ENCODE measurements at regions not wholly inside any gene's neighbourhood (a gene's known extent, or its start where the extent isn't known, plus 50 kb on each side); places are given as distances from the start of the nearest gene placed in this dataset.
A peak's percentile ranks its signal among the peaks of the same experiment; 100 is the strongest.
"Not testable (repeated sequence)": the region's sequence is repeated elsewhere in the genome, so short reads cannot be mapped to it uniquely, and the experiment has no call there.

DNA sequence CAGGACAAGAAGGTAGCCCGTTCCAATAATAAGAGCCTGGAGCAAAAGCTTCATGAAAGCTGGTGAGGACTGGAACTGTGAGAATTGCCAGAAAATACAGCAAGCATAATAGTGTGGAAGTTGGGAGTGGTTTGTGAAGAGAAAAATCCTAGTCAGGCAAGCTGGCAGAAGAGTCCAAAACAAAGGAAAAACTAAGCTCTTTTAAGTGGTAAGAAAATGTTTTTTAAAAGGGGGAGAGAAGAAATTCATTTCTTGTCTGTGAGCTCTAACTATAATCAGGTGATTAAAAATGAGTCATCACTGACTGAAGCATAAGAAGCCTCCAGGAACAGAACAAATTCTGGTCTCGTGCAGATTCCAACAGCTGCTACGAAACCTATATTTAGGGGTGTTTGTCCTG, 102.6 kb downstream of the CAAP1 start:
- no peaks in the 10 kb centered on the region for H3K4me1 ChIP-seq (ENCODE audit: low read depth)
- no peaks in the 10 kb centered on the region for H3K27me3 ChIP-seq
- H3K4me3 ChIP-seq = no peak overlapping the region
- TF ChIP-seq, protein P1, sequence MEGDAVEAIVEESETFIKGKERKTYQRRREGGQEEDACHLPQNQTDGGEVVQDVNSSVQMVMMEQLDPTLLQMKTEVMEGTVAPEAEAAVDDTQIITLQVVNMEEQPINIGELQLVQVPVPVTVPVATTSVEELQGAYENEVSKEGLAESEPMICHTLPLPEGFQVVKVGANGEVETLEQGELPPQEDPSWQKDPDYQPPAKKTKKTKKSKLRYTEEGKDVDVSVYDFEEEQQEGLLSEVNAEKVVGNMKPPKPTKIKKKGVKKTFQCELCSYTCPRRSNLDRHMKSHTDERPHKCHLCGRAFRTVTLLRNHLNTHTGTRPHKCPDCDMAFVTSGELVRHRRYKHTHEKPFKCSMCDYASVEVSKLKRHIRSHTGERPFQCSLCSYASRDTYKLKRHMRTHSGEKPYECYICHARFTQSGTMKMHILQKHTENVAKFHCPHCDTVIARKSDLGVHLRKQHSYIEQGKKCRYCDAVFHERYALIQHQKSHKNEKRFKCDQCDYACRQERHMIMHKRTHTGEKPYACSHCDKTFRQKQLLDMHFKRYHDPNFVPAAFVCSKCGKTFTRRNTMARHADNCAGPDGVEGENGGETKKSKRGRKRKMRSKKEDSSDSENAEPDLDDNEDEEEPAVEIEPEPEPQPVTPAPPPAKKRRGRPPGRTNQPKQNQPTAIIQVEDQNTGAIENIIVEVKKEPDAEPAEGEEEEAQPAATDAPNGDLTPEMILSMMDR (IDR thresholded peaks at IDR 0.05; ENCODE audit: low read depth, low read length) = no peak
- no peaks in the 10 kb centered on the region for H3K36me3 ChIP-seq
- H3K9me3 ChIP-seq (ENCODE audit: low read depth) = no peaks in the 10 kb centered on the region
- H3K27ac ChIP-seq = no peak overlapping the region
- DNase-seq (ENCODE audit: low read depth in 1 of 2, low spot score in 1 of 2) = peak in 1 of 2 donors; percentile 1

DNA sequence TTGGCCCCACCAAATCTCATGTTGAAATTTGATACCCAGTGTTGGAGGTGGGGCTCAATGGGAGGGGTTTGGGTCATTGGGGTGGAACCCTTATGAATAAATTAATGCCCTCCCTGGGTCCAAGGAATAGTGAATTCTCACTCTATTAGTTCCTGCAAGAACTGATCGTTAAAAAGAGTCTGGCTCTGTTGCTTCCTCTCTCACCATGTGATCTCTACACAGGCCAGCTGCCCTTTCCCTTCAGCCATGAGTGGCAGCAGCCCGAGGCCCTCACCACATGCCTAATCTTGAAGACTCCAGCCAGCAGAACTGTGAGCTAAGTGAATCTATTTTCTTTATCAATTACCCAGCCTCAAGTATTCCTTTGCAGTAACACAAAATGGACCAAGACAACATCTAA, 106.0 kb downstream of the CAAP1 start:
- H3K4me3 ChIP-seq = no peak overlapping the region
- no peaks in the 10 kb centered on the region for H3K9me3 ChIP-seq (ENCODE audit: low read depth)
- no peaks in the 10 kb centered on the region for H3K4me1 ChIP-seq (ENCODE audit: low read depth)
- H3K27ac ChIP-seq = no peak overlapping the region
- TF ChIP-seq, protein P1 (IDR thresholded peaks at IDR 0.05; ENCODE audit: low read depth, low read length) = no peak
- H3K27me3 ChIP-seq = no peaks in the 10 kb centered on the region
- H3K36me3 ChIP-seq = no peaks in the 10 kb centered on the region
- no peak for DNase-seq (ENCODE audit: low read depth in 1 of 2, low spot score in 1 of 2)

DNA sequence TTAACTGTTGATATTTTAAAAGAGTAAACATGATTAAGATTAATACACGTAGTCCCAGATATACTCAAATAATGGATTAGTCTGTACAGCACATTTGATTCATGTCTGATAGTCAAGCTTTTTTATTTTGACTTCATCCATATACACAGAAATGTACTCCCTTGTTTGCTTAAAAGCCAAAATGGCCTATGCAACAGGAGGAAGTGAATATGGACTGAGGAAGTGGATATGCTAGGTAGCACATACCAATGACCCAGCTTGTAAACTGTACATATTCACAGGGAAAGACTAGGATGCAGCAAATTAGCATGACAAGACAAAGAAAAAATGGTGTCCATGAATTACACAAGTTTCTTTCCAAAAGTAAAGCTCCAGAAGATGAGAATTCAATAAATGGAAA, 109.7 kb downstream of the CAAP1 start:
- TF ChIP-seq, protein P1 (IDR thresholded peaks at IDR 0.05; ENCODE audit: low read depth, low read length) = no peak
- H3K27me3 ChIP-seq = no peaks in the 10 kb centered on the region
- no peak for DNase-seq (ENCODE audit: low read depth in 1 of 2, low spot score in 1 of 2)
- H3K9me3 ChIP-seq (ENCODE audit: low read depth) = no peaks in the 10 kb centered on the region
- H3K4me3 ChIP-seq = no peak overlapping the region
- no peak overlapping the region for H3K27ac ChIP-seq
- H3K36me3 ChIP-seq = no peaks in the 10 kb centered on the region
- no peaks in the 10 kb centered on the region for H3K4me1 ChIP-seq (ENCODE audit: low read depth)

DNA sequence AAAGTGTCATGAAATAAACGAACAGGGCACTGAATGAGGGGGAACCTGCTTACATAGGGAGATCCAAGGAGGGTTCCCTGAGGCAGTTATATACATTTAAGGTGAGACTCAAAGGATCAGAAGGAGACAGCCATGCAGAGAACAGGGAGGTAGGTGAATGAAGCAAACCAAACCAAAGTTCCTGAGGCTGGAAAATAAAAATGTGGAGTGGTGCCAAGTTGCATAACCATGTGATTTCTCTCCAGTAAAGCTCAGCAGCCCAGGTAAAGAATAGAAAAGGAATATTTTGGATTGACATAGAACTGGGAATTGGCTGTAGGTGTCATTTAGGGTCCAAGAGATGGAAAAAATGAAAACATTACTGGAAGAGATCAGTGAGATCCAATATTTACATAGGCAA, 110.7 kb downstream of the CAAP1 start:
- TF ChIP-seq, protein P1 (IDR thresholded peaks at IDR 0.05; ENCODE audit: low read depth, low read length) = no peak
- no peaks in the 10 kb centered on the region for H3K36me3 ChIP-seq

DNA sequence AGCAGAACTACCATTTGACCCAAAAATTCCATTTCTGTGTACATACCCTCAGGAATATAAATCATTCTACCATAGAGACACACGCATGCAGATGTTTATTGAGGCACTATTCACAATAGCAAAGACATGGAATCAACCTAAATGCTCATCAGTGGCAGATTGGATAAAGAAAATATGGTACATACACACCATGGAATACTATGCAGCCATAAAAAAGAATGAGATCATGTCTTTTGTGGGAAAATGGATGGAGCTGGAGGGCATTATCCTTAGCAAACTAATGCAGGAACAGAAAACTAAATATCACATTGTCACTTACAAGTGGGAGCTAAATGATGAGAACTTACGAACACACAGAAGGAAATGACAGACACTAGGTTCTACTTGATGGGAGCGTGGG, 112.3 kb downstream of the CAAP1 start:
- not testable (repeated sequence) for H3K27ac ChIP-seq; H3K27me3 ChIP-seq; H3K36me3 ChIP-seq; DNase-seq (ENCODE audit: low read depth in 1 of 2, low spot score in 1 of 2); H3K4me1 ChIP-seq (ENCODE audit: low read depth); H3K9me3 ChIP-seq (ENCODE audit: low read depth); H3K4me3 ChIP-seq

More for the DNA sequence above, 110.7 kb downstream of the CAAP1 start:
- Histone ChIP-seq H3K27ac (no peak overlapping the region), H3K4me1 (ENCODE audit: low read depth) (no peaks in the 10 kb centered on the region), H3K27me3 (no peaks in the 10 kb centered on the region), H3K9me3 (ENCODE audit: low read depth) (no peaks in the 10 kb centered on the region), H3K4me3 (no peak overlapping the region)
- DNase-seq (ENCODE audit: low read depth in 1 of 2, low spot score in 1 of 2) = peak in 1 of 2 donors; percentile 1

DNA sequence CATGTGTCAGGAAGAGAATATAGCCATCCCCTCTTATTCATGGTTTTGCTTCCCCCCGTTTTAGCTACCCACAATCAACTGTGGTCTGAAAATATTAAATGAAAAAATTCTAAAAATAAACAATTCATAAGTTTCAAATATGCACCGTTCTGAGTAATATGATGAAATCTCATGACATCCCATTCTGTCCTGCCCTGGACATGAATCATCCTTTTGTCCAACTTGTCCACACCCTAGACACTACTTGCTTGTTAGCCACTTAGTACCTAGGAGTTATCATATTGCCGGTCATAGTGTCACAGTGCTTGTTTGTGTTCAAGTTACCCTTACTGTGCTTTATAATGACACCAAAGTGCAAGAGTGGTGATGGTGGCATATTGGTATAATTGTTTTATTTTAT, 113.5 kb downstream of the CAAP1 start:
- Histone ChIP-seq H3K4me3 (no peak overlapping the region), H3K27me3 (no peaks in the 10 kb centered on the region), H3K9me3 (ENCODE audit: low read depth) (no peaks in the 10 kb centered on the region), H3K36me3 (no peaks in the 10 kb centered on the region), H3K27ac (no peak overlapping the region), H3K4me1 (ENCODE audit: low read depth) (no peaks in the 10 kb centered on the region)
- TF ChIP-seq, protein P1 (IDR thresholded peaks at IDR 0.05; ENCODE audit: low read depth, low read length) = no peak
- no peak for DNase-seq (ENCODE audit: low read depth in 1 of 2, low spot score in 1 of 2)
